Stomach (tissue), 8 donors: ENCODE measurements at regions not wholly inside any gene's neighbourhood (a gene's known extent, or its start where the extent isn't known, plus 50 kb on each side); places are given as distances from the start of the nearest gene placed in this dataset.
"Not testable (repeated sequence)": the region's sequence is repeated elsewhere in the genome, so short reads cannot be mapped to it uniquely, and the experiment has no call there.

Experiments used
- DNase-seq, 2 donors: peaks; one replicate each; pipeline versions ENCODE4 v3.0.0 to v3.0.0-alpha.2; 2013 to 2019
- H3K27ac ChIP-seq, 5 donors: fragments of 200-600 bp in 4 of 5; sonication (generic) in 4 of 5; one replicate each; pipeline ENCODE4 v1.5.1; 2013 to 2019; ENCODE audit warnings: mild to moderate bottlenecking in 1 of 5, moderate library complexity in 1 of 5
- H3K27me3 ChIP-seq, 3 donors: fragments of 200-600 bp; sonication (generic); one replicate each; pipeline ENCODE4 v1.5.1; 2017 to 2019; ENCODE audit warnings: mixed run types in 1 of 3
- H3K36me3 ChIP-seq, 4 donors: fragments of 200-600 bp; sonication (generic); 1 replicate in 3 of 4; 2 replicates in 1 of 4; pipeline ENCODE4 v1.5.1; 2016 to 2019
- H3K4me1 ChIP-seq, 4 donors: fragments of 200-600 bp; sonication (generic); one replicate each; pipeline ENCODE4 v1.5.1; 2016 to 2019
- H3K4me3 ChIP-seq, 4 donors: fragments of 200-600 bp; sonication (generic) in 3 of 4; one replicate each; pipeline ENCODE4 v1.5.1; 2016 to 2019; ENCODE audit warnings: mild to moderate bottlenecking in 1 of 4
- H3K9me3 ChIP-seq, 4 donors: fragments of 200-600 bp; sonication (generic); one replicate each; pipeline ENCODE4 v1.5.1; 2016 to 2019
- CTCF ChIP-seq, 7 experiments: fragments of 450-650 bp in 4 of 7; fragments of 200-600 bp in 3 of 7; sonication (generic) in 3 of 7; IDR thresholded peaks; one replicate each; pipeline ENCODE4 v1.5.1; 2016 to 2019; ENCODE audit warnings: antibody characterized with exemption in 7 of 7, control low read depth in 2 of 7, mild to moderate bottlenecking in 1 of 7
- EP300 ChIP-seq: sonication (generic); formaldehyde crosslinking; IDR thresholded peaks from one replicate; pipeline ENCODE4 v1.6.1; 2017; ENCODE audit warnings: antibody characterized with exemption
- POLR2A ChIP-seq, 4 donors: fragments of 450-650 bp; IDR thresholded peaks; one replicate each; pipeline ENCODE4 v1.6.1; 2016; ENCODE audit warnings: antibody characterized with exemption in 4 of 4, control low read depth in 2 of 4, mild to moderate bottlenecking in 1 of 4, moderate library complexity in 1 of 4
- POLR2AphosphoS5 ChIP-seq, 3 donors: sonication (generic); formaldehyde crosslinking; IDR thresholded peaks; one replicate each; pipeline ENCODE4 v1.6.1; 2016; ENCODE audit warnings: antibody characterized with exemption in 3 of 3
- WGBS, 5 donors: extraction: QIAGEN DNeasy Blood & Tissue Kit in 3 of 5; methylation state at CpG; one replicate each; pipeline versions ENCODE4 v1.1.5 to v1.1.7; 2013 to 2018; 5-methylcytosine and 5-hydroxymethylcytosine counted together
- intact Hi-C: fragments of 100-400 bp; cut with DNase I; formaldehyde crosslinking; loops from one replicate; pipeline ENCODE4 v1.15.1; 2023; ENCODE audit warnings: low total_unique reads
- donor health status: healthy with polysubstance abuse.
- donor health status: Bipolar disorder and iron deficiency.
- donor health status: healthy.

GRCh38 chr6:85726206-85726605 is 83.5 kb upstream of the SYNCRIP start:
- Histone ChIP-seq H3K36me3 (no peaks in the 10 kb centered on the region), H3K9me3 (peaks cover 0 to 7% (median 3%) of the 10 kb centered on the region in 4 donors), H3K4me3 (no peak overlapping the region), H3K4me1 (no peaks in the 10 kb centered on the region), H3K27ac (no peak overlapping the region), H3K27me3 (no peaks in the 10 kb centered on the region)
- intact Hi-C loops, result no loop called here
- no peak for TF ChIP-seq POLR2AphosphoS5 (IDR thresholded peaks at IDR 0.05)
- no peak for TF ChIP-seq EP300
- TF ChIP-seq POLR2A (IDR thresholded peaks at IDR 0.05), result no peak
- TF ChIP-seq CTCF (IDR thresholded peaks at IDR 0.05), result no peak
- no peak for DNase-seq

- H3K4me3 ChIP-seq, result no peak overlapping the region
- TF ChIP-seq POLR2AphosphoS5 (IDR thresholded peaks at IDR 0.05) (no peak), POLR2A (IDR thresholded peaks at IDR 0.05) (no peak), EP300 (no peak), CTCF (IDR thresholded peaks at IDR 0.05) (no peak)
- intact Hi-C loops, result no loop called here
- no peaks in the 10 kb centered on the region for H3K36me3 ChIP-seq
- peaks cover 0 to 12% (median 0%) of the 10 kb centered on the region in 4 donors for H3K9me3 ChIP-seq
- no peak overlapping the region for H3K27ac ChIP-seq
- DNase-seq, result no peak
- H3K4me1 ChIP-seq, result no peaks in the 10 kb centered on the region
- H3K27me3 ChIP-seq, result no peaks in the 10 kb centered on the region
These were observed 73.1 kb upstream of the SYNCRIP start for GRCh38 chr6:85715797-85716196.

DNA sequence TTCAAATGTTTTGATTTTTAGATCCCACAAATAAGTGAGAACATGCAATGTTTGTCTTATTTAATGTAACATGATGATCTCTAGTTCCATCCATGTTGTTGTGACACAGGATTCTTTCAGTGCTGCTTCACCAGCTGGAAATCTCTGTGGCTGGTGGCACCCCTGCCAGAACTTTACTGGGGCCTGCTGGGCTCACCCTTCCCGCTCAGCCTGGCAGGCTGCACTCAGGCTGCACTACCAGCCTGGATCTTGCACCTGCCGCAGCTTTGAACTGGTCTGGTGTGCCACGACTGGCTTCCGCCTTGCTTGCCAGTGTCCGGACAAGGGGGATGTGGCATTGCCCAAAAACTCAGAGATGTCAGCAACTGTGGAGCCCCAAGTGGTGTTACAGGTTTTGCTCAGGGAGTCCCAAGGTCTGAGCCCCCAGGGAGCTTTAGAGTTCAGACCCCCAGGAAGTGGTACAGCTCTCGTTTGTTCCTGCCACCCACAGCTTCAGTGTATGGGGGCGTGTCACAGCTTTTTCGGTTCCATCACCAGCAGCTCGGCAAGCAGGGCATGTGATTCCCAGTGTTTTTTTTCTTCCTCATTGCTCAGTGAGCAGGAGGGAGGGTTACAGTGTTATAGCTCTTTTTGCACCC is 72.3 kb upstream of the SYNCRIP start:
- no peak overlapping the region for H3K27ac ChIP-seq
- H3K4me1 ChIP-seq, result no peaks in the 10 kb centered on the region
- no peaks in the 10 kb centered on the region for H3K27me3 ChIP-seq
- peaks cover 0 to 16% (median under 1%) of the 10 kb centered on the region in 4 donors for H3K9me3 ChIP-seq
- H3K36me3 ChIP-seq, result no peaks in the 10 kb centered on the region
- intact Hi-C loops, result no loop called here
- no peak overlapping the region for H3K4me3 ChIP-seq
- TF ChIP-seq POLR2AphosphoS5 (IDR thresholded peaks at IDR 0.05) (no peak), CTCF (IDR thresholded peaks at IDR 0.05) (no peak), POLR2A (IDR thresholded peaks at IDR 0.05) (no peak), EP300 (no peak)
- DNase-seq, result no peak
- 73 to 86% (median 80%) methylated on average over 9 of the region's 9 CpGs for WGBS, 5 donors

- no peaks in the 10 kb centered on the region for H3K36me3 ChIP-seq
- DNase-seq, result no peak
- H3K27ac ChIP-seq, result no peak overlapping the region
- WGBS, 5 donors, result 66 to 74% (median 70%) methylated on average over 2 of the region's 2 CpGs
- no peak overlapping the region for H3K4me3 ChIP-seq
- intact Hi-C loops, result no loop called here
- H3K4me1 ChIP-seq, result no peaks in the 10 kb centered on the region
- H3K27me3 ChIP-seq, result no peaks in the 10 kb centered on the region
- H3K9me3 ChIP-seq, result peaks cover 0 to 15% (median 4%) of the 10 kb centered on the region in 4 donors
- TF ChIP-seq POLR2AphosphoS5 (IDR thresholded peaks at IDR 0.05), result no peak
- no peak for TF ChIP-seq CTCF (IDR thresholded peaks at IDR 0.05)
- TF ChIP-seq EP300, result no peak
- TF ChIP-seq POLR2A (IDR thresholded peaks at IDR 0.05), result no peak
These were observed 69.7 kb upstream of the SYNCRIP start for GRCh38 chr6:85712346-85712745.

DNA sequence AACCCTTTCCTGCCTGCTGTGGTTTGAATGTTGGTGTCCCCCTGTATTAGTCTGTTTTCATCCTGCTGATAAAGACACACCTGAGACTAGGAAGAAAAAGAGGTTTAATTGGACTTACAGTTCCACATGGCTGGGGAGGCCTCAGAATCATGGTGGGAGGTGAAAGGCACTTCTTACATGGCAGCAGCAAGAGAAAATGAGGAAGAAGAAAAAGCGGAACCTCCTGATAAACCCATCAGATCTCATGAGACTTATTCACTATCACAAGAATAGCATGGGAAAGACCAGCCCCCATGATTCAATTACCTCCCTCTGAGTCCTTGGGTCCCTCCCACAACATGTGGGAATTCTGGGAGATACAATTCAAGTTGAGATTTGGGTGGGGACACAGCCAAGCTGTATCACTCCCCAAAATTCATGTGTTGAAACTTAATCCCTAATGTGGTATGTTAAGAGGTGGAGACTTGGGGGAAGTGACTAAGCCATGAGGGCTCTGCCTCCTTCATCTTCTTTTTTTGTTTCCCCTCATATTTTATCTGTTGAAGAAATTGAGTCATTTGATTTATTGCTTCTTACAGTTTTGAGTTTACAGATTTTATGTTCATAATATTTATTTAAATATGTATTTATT is 64.9 kb upstream of the SYNCRIP start:
- intact Hi-C loops, H3K27me3 ChIP-seq: not testable (repeated sequence)
- WGBS, 5 donors, result 84 to 100% (median 92%) methylated on average over 1 of the region's 1 CpG

More for the DNA sequence above, 64.9 kb upstream of the SYNCRIP start:
- not testable (repeated sequence) for DNase-seq, H3K36me3 ChIP-seq, H3K27ac ChIP-seq, H3K9me3 ChIP-seq, H3K4me1 ChIP-seq, H3K4me3 ChIP-seq
